Stomach (tissue), 8 donors: ENCODE measurements at regions not wholly inside any gene's neighbourhood (a gene's known extent, or its start where the extent isn't known, plus 50 kb on each side); places are given as distances from the start of the nearest gene placed in this dataset.
"Not testable (repeated sequence)": the region's sequence is repeated elsewhere in the genome, so short reads cannot be mapped to it uniquely, and the experiment has no call there.

ENCODE experiments used
- DNase-seq, 2 donors: peaks; one replicate each; pipeline versions ENCODE4 v3.0.0 to v3.0.0-alpha.2; 2013 to 2019
- H3K27ac ChIP-seq, 5 donors: fragments of 200-600 bp in 4 of 5; sonication (generic) in 4 of 5; one replicate each; pipeline ENCODE4 v1.5.1; 2013 to 2019; ENCODE audit warnings: mild to moderate bottlenecking in 1 of 5, moderate library complexity in 1 of 5
- H3K27me3 ChIP-seq, 3 donors: fragments of 200-600 bp; sonication (generic); one replicate each; pipeline ENCODE4 v1.5.1; 2017 to 2019; ENCODE audit warnings: mixed run types in 1 of 3
- H3K36me3 ChIP-seq, 4 donors: fragments of 200-600 bp; sonication (generic); 1 replicate in 3 of 4; 2 replicates in 1 of 4; pipeline ENCODE4 v1.5.1; 2016 to 2019
- H3K4me1 ChIP-seq, 4 donors: fragments of 200-600 bp; sonication (generic); one replicate each; pipeline ENCODE4 v1.5.1; 2016 to 2019
- H3K4me3 ChIP-seq, 4 donors: fragments of 200-600 bp; sonication (generic) in 3 of 4; one replicate each; pipeline ENCODE4 v1.5.1; 2016 to 2019; ENCODE audit warnings: mild to moderate bottlenecking in 1 of 4
- H3K9me3 ChIP-seq, 4 donors: fragments of 200-600 bp; sonication (generic); one replicate each; pipeline ENCODE4 v1.5.1; 2016 to 2019
- WGBS, 5 donors: extraction: QIAGEN DNeasy Blood & Tissue Kit in 3 of 5; methylation state at CpG; one replicate each; pipeline versions ENCODE4 v1.1.5 to v1.1.7; 2013 to 2018; 5-methylcytosine and 5-hydroxymethylcytosine counted together
- intact Hi-C: fragments of 100-400 bp; cut with DNase I; formaldehyde crosslinking; loops from one replicate; pipeline ENCODE4 v1.15.1; 2023; ENCODE audit warnings: low total_unique reads
- donor health status: healthy with polysubstance abuse.
- donor health status: Bipolar disorder and iron deficiency.
- donor health status: healthy.

DNA sequence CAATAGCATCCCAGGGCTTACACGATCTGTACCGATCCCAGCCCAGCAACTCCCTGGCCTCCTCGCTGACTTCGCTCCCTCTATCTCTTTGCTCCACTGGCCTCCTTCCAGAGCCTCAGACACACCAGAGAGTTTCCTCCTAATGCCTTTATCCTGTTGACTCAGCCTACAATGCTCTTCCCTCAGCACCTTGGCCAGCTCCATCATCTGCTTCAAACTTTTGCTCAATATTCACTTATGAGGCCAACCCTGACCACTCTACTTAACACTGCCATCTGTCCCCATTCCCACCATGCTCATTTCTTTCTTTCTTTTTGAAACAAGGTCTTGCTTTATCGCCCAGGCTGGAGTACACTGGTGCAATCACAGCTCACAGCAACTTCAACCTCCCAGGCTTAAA, 180.9 kb downstream of the CEP170 start:
- H3K27me3 ChIP-seq, H3K4me3 ChIP-seq, intact Hi-C loops, DNase-seq, H3K4me1 ChIP-seq, H3K27ac ChIP-seq, H3K9me3 ChIP-seq, H3K36me3 ChIP-seq: not testable (repeated sequence)
- WGBS, 5 donors: 88 to 100% (median 93%) methylated on average over 1 to 3 of the region's 5 CpGs

DNA sequence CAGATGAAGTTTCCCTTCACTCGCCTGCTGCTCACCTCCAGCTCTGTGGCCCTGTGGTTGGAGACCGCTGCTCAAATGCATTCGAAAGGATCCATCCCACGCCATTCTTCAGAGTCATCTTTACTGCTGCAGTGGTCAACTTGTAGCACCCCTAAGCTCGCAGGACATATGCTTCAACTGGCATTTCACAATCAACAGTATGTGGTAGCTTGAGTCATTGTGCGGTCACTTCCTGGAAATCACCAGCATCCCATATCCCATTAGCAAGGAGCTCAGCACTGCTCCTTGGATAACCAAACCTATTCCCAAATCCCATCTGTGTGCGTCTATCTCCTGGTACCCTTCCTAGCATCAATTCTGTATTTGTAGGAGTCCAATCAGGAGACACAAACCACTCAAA, 188.0 kb downstream of the CEP170 start:
- H3K9me3 ChIP-seq, H3K27me3 ChIP-seq, intact Hi-C loops, DNase-seq, H3K27ac ChIP-seq, H3K36me3 ChIP-seq, H3K4me3 ChIP-seq, H3K4me1 ChIP-seq: not testable (repeated sequence)
- 85 to 100% (median 94%) methylated on average over 2 to 6 of the region's 7 CpGs for WGBS, 5 donors

DNA sequence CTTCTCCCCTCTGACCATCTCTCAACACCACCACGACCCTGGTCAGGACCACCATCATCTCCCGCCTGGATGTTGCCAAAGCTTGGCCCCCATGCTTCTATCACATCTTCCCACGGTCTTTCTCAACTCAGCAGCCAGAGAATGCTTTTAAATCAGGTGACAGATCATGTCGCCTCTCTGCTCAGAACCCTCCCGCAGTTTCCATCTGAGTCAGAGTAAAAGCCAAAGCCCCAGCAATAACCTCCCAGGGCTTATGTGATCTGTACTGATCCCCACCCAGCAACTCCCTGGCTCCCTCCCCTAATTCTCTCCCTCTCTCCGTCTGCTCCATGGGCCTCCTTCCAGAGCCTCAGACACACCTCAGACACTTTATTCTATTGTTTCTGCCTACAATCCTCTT, 193.1 kb downstream of the CEP170 start:
- H3K27ac ChIP-seq, H3K36me3 ChIP-seq, DNase-seq, H3K4me3 ChIP-seq, intact Hi-C loops, H3K4me1 ChIP-seq, H3K27me3 ChIP-seq, H3K9me3 ChIP-seq: not testable (repeated sequence)
- WGBS, 5 donors: 53 to 84% (median 77%) methylated on average over 3 to 4 of the region's 6 CpGs

DNA sequence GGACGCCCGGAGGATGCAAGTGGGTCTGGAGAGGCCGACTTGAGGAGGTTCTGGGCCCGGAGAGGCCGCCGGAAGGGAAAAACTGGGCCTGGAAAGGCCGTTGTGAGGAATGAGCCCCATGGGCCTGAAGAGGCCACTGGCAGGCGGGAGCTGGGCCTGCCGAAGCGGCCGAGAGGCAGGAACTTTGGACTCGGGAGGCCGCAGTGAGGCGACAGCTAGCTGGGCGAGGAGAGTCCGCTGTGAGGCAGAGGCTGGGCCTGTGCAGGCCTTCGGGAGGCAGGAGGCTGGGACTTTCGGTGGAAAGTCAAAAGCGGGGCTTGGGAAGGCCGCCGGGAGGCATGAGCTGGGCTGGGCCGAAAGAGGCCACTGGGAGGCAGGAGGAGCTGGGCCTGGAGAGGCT, 199.6 kb downstream of the CEP170 start:
- not testable (repeated sequence) for H3K27me3 ChIP-seq, DNase-seq
- WGBS, 5 donors: 88 to 97% (median 96%) methylated on average over 17 to 22 of the region's 22 CpGs

DNA sequence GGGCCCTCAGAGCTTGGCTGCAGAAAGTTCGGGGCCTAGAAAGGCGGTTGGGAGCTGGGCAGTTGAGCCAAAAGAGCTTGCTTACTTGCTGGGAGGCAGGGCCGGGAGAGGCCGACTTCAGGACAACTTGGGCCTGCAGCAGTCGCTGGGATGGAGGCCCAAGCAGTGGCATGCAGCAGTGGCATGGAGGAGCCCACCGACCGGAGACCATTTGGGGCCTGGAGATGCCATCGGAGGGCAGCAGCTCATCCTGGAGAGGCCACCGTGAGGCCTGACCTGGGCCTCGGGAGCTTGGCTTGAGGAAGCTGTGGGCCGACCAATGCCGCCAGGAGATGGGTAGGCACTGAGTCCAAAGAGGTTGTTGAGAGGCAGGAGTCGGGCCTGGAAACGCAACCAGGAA, 200.0 kb downstream of the CEP170 start:
- H3K27me3 ChIP-seq, H3K4me3 ChIP-seq, H3K9me3 ChIP-seq, H3K27ac ChIP-seq, H3K4me1 ChIP-seq, DNase-seq, intact Hi-C loops, H3K36me3 ChIP-seq: not testable (repeated sequence)
- 94 to 99% (median 97%) methylated on average over 14 of the region's 14 CpGs for WGBS, 5 donors

More for the DNA sequence above, 199.6 kb downstream of the CEP170 start:
- H3K36me3 ChIP-seq, H3K9me3 ChIP-seq, intact Hi-C loops, H3K4me3 ChIP-seq, H3K27ac ChIP-seq, H3K4me1 ChIP-seq: not testable (repeated sequence)

DNA sequence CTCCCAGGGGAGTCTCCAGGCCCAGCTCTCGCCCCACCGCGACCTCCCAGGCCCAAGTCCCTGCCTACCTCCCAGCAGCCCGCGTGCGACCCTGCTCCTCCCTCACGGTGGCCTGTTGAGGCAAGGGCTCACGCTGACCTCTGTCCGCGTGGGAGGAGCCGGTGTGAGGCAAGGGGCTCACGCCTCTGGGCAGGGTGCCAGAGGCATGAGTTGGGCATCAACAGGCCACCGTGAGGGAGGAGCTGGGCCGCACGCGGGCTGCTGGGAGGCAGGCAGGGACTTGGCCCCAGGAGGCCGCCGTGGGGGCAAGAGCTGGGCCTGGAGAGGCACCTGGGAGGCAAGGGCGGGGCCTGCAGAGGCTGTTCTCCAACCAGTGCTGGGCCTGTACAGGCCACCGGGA, 200.4 kb downstream of the CEP170 start:
- H3K27me3 ChIP-seq, H3K4me1 ChIP-seq, DNase-seq, H3K4me3 ChIP-seq, intact Hi-C loops, H3K36me3 ChIP-seq, H3K27ac ChIP-seq, H3K9me3 ChIP-seq: not testable (repeated sequence)
- WGBS, 5 donors: 92 to 99% (median 96%) methylated on average over 4 to 20 of the region's 20 CpGs

DNA sequence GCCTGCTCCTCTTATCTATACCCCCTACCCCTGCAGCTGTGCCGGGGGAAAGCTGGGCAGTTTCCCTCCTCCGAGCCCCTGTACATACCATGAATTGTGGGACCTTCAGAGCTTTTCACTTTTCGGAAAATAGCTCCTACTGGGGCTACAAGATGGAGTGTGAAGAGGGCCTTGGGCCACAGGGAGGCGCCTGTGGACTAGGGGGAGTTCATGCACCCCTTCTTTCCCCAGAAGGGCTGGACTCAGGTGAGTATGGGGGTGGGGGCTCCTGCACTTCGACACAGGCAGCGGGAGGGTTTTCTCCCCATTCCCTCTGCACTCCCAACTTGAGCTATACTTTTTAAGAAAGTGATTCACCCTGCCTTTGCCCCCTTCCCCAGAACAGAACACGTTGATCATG, 202.0 kb downstream of the CEP170 start:
- H3K27me3 ChIP-seq, H3K27ac ChIP-seq, H3K4me3 ChIP-seq, DNase-seq, intact Hi-C loops, H3K9me3 ChIP-seq, H3K36me3 ChIP-seq, H3K4me1 ChIP-seq: not testable (repeated sequence)
- 66 to 80% (median 74%) methylated on average over 1 to 7 of the region's 7 CpGs for WGBS, 5 donors

DNA sequence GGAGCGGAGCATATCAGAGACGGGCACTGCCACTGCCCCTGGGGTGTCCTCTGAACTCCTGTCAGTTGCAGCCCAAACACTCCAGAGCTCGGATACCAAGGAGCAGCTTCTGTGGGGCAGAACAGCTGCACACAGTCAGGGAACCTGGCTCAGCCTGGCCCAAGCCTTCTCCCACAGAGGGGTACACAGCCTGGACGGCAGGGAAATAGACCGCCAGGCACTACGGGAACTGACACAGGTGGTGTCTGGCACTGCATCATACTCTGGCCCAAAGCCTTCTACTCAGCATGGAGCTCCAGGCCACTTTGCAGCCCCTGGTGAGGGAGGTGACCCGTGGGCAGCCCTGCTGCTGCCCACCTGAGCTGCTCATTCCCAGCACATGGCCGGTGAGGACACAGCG, 204.5 kb downstream of the CEP170 start:
- WGBS, 5 donors: 80 to 93% (median 87%) methylated on average over 1 to 7 of the region's 9 CpGs

DNA sequence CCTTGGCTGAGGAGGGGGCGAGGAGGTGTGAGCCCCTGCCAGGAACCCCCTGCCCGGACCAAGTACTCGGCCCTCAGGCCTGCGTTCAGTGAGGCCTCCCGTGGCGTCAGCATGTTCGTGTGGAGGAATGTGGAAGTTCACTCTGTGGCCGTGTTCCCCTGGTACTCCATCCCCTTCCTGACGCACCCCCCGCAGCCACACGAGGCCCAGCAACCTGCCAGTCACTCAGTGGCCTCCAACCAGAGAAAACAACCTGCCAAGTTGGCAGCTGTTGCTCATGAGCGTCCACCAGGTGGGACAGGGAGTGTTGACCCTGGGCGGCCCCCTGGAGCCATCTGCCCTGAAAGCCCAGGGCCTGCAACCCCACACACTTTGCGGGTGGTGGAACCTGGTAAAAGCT, 205.4 kb downstream of the CEP170 start:
- H3K36me3 ChIP-seq, H3K4me3 ChIP-seq, DNase-seq, intact Hi-C loops, H3K27ac ChIP-seq, H3K27me3 ChIP-seq, H3K4me1 ChIP-seq, H3K9me3 ChIP-seq: not testable (repeated sequence)
- WGBS, 5 donors: 80 to 90% (median 86%) methylated on average over 2 to 14 of the region's 14 CpGs

More for the DNA sequence above, 204.5 kb downstream of the CEP170 start:
- H3K36me3 ChIP-seq, intact Hi-C loops, H3K27ac ChIP-seq, H3K9me3 ChIP-seq, H3K4me1 ChIP-seq, H3K4me3 ChIP-seq, DNase-seq, H3K27me3 ChIP-seq: not testable (repeated sequence)

DNA sequence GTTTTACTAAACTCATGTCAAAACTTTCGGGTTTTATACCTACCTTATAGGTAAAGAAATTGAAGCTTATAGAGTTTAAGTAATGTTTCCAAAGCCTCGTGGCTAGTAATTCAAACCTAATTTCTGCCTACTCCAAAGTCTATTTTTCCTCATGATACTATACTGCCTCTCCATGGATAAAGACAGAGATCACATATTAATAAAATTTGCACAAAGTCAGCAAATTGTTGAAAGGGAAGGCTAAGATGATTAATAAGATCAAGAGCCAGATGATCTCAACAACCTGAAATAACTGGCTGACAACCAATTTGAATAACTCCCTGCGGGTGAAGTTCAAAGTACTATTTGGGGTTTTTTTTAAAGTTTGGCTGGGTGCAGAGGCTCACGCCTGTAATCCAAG, 233.7 kb downstream of the CEP170 start:
- H3K4me1 ChIP-seq, H3K27me3 ChIP-seq, intact Hi-C loops, H3K9me3 ChIP-seq, H3K4me3 ChIP-seq, DNase-seq, H3K27ac ChIP-seq, H3K36me3 ChIP-seq: not testable (repeated sequence)
- 66 to 73% (median 72%) methylated on average over 4 of the region's 4 CpGs for WGBS, 5 donors

DNA sequence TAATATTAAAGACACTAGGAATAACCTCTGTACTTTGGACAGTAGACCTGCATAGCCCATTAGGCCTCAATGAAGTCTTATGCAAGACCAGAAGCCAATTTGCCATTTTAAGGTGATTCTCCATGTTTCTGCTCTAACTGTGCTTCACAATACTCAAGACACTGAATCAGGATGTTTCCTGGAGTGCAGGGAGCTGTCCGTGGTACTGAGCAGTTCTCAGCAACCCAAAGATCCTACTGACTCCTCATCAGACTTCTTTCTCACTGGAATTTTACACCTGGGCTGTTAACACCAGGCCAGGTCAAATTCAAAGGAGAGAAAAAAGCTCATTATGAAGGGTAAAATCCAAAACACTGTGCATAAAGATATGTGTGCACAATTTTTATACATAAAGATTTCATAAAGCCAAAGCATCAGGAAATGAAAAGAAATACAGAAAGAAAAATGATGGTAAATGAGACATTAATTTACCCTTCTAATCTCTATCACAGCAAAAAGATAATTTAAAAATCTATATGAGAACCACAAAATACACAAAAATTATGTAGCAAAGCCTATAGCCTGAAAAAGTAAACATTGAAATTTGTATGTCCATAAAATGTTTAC, 235.9 kb downstream of the CEP170 start:
- H3K4me1 ChIP-seq, H3K27ac ChIP-seq, H3K27me3 ChIP-seq, H3K4me3 ChIP-seq, H3K36me3 ChIP-seq, intact Hi-C loops, H3K9me3 ChIP-seq: not testable (repeated sequence)
- peak in 1 of 2 donors; percentile 41 for DNase-seq
- 0 to 9% (median 0%) methylated on average over 1 of the region's 1 CpG for WGBS, 5 donors

DNA sequence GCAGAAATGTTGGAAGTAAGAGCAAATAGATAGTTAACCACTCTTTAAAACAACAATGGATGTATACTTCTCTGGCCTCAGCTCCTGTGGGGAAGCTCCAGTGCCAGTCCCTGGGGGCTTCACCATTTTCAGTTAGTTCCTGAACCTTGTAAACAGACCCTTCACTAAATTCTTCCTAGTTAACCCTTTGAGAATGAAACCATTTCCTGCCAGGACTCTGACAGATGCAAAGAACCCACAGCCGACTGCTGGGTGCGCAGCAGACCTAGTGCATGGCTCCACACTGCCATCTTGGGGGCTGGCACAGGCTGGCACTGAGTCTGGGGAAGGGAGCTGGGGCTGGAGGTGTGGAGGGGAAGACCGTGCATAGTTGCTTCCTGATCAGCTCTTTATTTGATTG, 244.4 kb downstream of the CEP170 start:
- H3K27ac ChIP-seq, H3K36me3 ChIP-seq, H3K9me3 ChIP-seq, H3K4me1 ChIP-seq, H3K27me3 ChIP-seq, intact Hi-C loops, H3K4me3 ChIP-seq: not testable (repeated sequence)
- 0 to 29% (median 21%) methylated on average over 1 to 2 of the region's 3 CpGs; no CpG with 5 or more reads in 1 of the 5 donors for WGBS, 5 donors
- peak in 1 of 2 donors; percentile 1 for DNase-seq

DNA sequence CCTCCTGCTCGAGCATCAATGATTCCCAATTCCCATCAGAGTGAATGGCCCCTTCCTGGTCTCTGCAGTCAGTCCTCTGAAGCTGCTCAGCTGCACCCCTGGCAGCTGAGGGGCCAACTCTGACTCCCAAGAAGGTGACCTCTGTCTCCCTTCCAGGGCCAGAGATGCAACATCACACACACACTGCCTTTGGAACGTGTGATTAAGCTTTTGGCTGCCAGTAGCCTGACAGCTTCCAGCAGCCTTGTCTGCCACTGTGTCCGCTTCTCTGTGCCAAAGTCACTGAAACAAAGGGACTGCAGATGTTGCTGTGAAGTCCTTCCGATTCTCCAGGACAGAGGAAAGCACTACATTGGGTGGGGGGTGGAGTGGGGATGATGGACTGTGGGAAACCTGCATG, 254.1 kb downstream of the CEP170 start:
- H3K27me3 ChIP-seq, H3K4me3 ChIP-seq, intact Hi-C loops, H3K27ac ChIP-seq, DNase-seq, H3K4me1 ChIP-seq, H3K36me3 ChIP-seq, H3K9me3 ChIP-seq: not testable (repeated sequence)
- WGBS, 5 donors: 29 to 48% (median 33%) methylated on average over 3 to 4 of the region's 4 CpGs
